ENCODE measurements at regions not wholly inside any gene's neighbourhood (a gene's known extent, or its start where the extent isn't known, plus 50 kb on each side); places are given as distances from the start of the nearest gene placed in this dataset.
"Not testable (repeated sequence)": the region's sequence is repeated elsewhere in the genome, so short reads cannot be mapped to it uniquely, and the experiment has no call there.

DNA sequence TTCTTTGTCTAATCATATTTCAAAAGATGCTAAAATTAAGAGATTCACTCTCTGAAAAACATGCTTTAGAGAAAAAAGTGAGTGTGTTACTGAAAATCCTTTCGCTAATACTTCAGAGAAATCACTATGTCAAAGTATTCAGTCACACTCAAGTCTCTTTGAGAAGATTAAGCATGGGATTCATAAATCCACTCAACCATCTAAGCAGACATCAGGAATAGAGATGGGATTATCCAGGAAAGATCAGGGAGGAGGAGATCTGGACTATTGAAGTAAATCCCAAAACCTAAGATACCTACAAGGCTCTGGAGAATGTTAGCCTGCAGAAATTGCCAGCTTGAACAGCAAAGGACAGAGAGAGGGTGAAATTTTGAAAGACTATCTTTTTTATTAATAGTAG, 317.2 kb upstream of the ACO1 start:
- H3K36me3 ChIP-seq (ENCODE audit: control insufficient read depth, insufficient read depth, low read length), result no peaks in the 10 kb centered on the region
- no peaks in the 10 kb centered on the region for H3K27me3 ChIP-seq (ENCODE audit: control insufficient read depth, insufficient read depth, low read length, poor library complexity, severe bottlenecking)
- H3K9me3 ChIP-seq (ENCODE audit: control insufficient read depth, low read length), result no peaks in the 10 kb centered on the region
- 100% methylated on average over 1 of the region's 1 CpG; no CpG with 5 or more reads in 1 of the 2 experiments for WGBS, 2 experiments
- H3K4me3 ChIP-seq (ENCODE audit: insufficient read depth, low read depth, low read length), result no peak overlapping the region
- H3K4me1 ChIP-seq (ENCODE audit: control insufficient read depth, insufficient read depth, low read length), result no peaks in the 10 kb centered on the region
- no peak overlapping the region for H3K27ac ChIP-seq (ENCODE audit: insufficient read depth, low read depth, low read length, poor library complexity, severe bottlenecking)

DNA sequence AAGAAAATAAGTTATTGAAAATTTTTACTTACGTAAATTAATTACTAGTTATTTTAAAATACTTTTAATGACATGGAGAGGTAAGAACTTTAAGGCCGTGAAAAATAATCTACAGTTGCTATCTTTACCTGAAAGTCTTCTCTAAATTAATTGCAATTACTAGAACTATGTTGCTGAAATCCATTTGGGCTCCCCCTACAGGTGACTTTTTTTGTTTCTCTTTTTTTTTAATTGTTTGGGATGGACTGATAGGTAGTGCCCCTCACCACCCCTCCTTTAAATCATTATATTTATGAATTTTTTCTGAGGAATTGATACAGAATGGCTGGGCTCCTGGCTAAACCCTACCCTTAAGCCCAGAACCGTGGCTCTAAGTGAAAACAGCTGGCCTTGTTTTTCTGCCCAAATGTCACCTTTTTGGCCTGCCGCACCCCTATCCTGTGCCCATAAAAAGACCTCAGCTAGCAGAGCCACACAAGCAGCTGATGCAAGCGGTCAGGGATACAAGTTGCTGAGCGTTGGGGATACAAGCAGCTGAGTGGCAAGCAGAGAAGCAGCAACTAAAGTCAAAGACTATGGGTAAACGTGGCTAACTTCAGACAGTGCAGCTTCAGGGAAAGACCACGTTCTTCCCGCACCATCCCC, 315.2 kb upstream of the ACO1 start:
- Histone ChIP-seq H3K36me3 (ENCODE audit: control insufficient read depth, insufficient read depth, low read length) (no peaks in the 10 kb centered on the region), H3K27ac (ENCODE audit: insufficient read depth, low read depth, low read length, poor library complexity, severe bottlenecking) (no peak overlapping the region), H3K27me3 (ENCODE audit: control insufficient read depth, insufficient read depth, low read length, poor library complexity, severe bottlenecking) (no peaks in the 10 kb centered on the region), H3K9me3 (ENCODE audit: control insufficient read depth, low read length) (no peaks in the 10 kb centered on the region), H3K4me3 (ENCODE audit: insufficient read depth, low read depth, low read length) (no peak overlapping the region), H3K4me1 (ENCODE audit: control insufficient read depth, insufficient read depth, low read length) (no peaks in the 10 kb centered on the region)
- WGBS, 2 experiments, result 78 to 79% methylated on average over 8 of the region's 9 CpGs

DNA sequence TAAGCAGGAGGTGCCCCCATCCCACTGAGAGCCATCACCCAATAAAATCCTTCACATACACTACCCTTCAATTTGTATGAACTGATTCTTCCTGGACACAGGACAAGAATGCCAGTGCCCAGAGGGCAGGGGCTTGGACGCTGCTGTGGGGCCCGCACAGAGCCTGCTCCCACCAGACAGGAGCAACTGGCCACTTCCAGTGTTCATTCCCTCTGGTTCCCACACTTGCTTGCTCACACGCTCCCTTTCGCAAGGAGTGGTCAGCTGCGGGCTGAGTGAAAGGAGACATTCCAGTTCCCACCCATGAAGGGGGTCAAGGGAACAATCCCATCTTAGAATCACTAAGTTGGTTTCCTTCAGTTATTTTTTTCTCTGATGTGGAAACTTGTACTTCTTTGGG, 314.5 kb upstream of the ACO1 start:
- 91 to 96% methylated on average over 5 of the region's 5 CpGs for WGBS, 2 experiments
- H3K27ac ChIP-seq (ENCODE audit: insufficient read depth, low read depth, low read length, poor library complexity, severe bottlenecking), result no peak overlapping the region
- no peaks in the 10 kb centered on the region for H3K36me3 ChIP-seq (ENCODE audit: control insufficient read depth, insufficient read depth, low read length)
- H3K27me3 ChIP-seq (ENCODE audit: control insufficient read depth, insufficient read depth, low read length, poor library complexity, severe bottlenecking), result no peaks in the 10 kb centered on the region
- no peaks in the 10 kb centered on the region for H3K9me3 ChIP-seq (ENCODE audit: control insufficient read depth, low read length)
- H3K4me3 ChIP-seq (ENCODE audit: insufficient read depth, low read depth, low read length), result no peak overlapping the region
- no peaks in the 10 kb centered on the region for H3K4me1 ChIP-seq (ENCODE audit: control insufficient read depth, insufficient read depth, low read length)

DNA sequence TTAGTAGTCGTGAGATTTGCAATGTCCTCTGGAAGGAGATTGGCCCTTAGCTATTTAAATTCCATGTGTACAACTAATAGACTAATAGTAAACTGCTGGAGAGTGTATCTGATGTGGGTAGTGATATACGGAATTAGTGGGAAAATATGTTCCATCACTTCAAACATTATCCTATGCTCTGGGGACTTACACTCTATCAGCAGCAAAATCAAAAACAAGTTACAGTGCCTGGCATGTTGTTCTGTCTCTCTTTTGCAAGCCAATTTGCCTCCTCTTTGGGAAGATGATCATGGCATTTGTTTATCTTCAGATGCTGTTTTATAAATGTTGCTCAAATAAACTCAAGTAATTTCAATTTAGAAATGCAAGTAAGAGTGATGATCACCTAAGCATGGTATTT, 311.9 kb upstream of the ACO1 start:
- H3K27ac ChIP-seq (ENCODE audit: insufficient read depth, low read depth, low read length, poor library complexity, severe bottlenecking), result no peak overlapping the region
- 60 to 85% methylated on average over 1 to 2 of the region's 2 CpGs for WGBS, 2 experiments
- no peaks in the 10 kb centered on the region for H3K36me3 ChIP-seq (ENCODE audit: control insufficient read depth, insufficient read depth, low read length)
- H3K4me3 ChIP-seq (ENCODE audit: insufficient read depth, low read depth, low read length), result no peak overlapping the region
- H3K9me3 ChIP-seq (ENCODE audit: control insufficient read depth, low read length), result no peaks in the 10 kb centered on the region
- H3K4me1 ChIP-seq (ENCODE audit: control insufficient read depth, insufficient read depth, low read length), result no peaks in the 10 kb centered on the region
- no peaks in the 10 kb centered on the region for H3K27me3 ChIP-seq (ENCODE audit: control insufficient read depth, insufficient read depth, low read length, poor library complexity, severe bottlenecking)

DNA sequence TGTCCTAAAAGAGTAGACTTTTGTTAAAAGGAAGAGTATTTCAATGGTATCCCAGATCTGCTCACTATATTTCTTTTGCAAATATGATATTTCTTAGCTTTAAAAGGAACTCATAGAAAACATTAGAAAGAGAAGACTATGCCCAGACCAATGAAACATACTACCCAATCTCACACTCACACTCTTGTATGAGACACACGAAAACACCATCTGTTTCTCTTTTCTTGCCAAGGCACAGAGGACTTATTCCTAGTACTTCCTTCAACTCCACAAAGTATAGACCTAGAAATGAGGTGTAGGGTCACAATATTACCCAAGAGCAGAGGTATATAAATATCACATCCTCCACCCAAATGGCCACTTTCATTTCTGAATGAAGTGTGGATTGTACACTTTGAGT, 292.4 kb upstream of the ACO1 start:
- Histone ChIP-seq H3K27me3 (ENCODE audit: control insufficient read depth, insufficient read depth, low read length, poor library complexity, severe bottlenecking) (no peaks in the 10 kb centered on the region), H3K4me3 (ENCODE audit: insufficient read depth, low read depth, low read length) (no peak overlapping the region), H3K36me3 (ENCODE audit: control insufficient read depth, insufficient read depth, low read length) (no peaks in the 10 kb centered on the region), H3K27ac (ENCODE audit: insufficient read depth, low read depth, low read length, poor library complexity, severe bottlenecking) (no peak overlapping the region), H3K4me1 (ENCODE audit: control insufficient read depth, insufficient read depth, low read length) (no peaks in the 10 kb centered on the region), H3K9me3 (ENCODE audit: control insufficient read depth, low read length) (no peaks in the 10 kb centered on the region)
- 82 to 92% methylated on average over 1 of the region's 1 CpG for WGBS, 2 experiments

DNA sequence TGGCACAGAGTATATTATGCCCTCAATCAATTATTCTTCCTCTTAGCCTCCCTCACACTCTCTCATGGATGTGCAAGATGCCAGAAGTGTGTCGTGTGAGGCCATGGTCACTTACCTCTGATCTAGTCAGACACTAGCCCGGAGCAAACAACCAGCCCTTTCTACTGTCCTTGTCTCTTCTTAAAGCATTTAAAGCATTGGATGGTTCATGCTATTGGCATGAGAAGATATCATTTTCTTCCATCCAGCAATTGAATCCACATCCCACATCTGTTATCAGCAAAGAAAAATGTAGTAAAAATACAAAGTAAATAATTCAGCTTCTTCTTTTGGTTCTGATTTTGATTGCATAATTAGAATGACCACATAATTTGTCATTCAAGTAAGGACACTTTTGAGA, 267.2 kb upstream of the ACO1 start:
- no peak overlapping the region for H3K27ac ChIP-seq (ENCODE audit: insufficient read depth, low read depth, low read length, poor library complexity, severe bottlenecking)
- no peaks in the 10 kb centered on the region for H3K4me1 ChIP-seq (ENCODE audit: control insufficient read depth, insufficient read depth, low read length)
- no peaks in the 10 kb centered on the region for H3K27me3 ChIP-seq (ENCODE audit: control insufficient read depth, insufficient read depth, low read length, poor library complexity, severe bottlenecking)
- 86 to 95% methylated on average over 2 of the region's 2 CpGs for WGBS, 2 experiments
- no peaks in the 10 kb centered on the region for H3K9me3 ChIP-seq (ENCODE audit: control insufficient read depth, low read length)
- no peak overlapping the region for H3K4me3 ChIP-seq (ENCODE audit: insufficient read depth, low read depth, low read length)
- no peaks in the 10 kb centered on the region for H3K36me3 ChIP-seq (ENCODE audit: control insufficient read depth, insufficient read depth, low read length)

DNA sequence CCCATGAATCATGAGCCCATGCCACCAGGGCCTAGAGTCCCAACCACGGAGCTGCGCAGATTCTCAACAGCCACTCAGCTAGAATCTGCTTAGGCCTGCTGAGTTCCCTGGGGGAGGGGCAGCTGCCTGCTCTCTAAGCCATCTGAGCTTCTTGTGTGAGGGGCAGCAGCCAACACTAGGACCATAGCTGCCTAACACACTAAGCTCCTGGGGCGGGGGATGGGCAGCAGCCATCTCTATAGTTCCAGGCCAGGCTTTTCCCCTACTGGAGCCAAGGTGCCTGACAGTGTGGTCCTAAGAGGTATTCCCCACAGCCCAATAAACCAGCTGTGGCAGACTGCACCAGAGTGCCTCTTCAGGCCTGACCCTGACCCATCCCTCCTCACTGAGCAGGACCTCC, 255.9 kb upstream of the ACO1 start:
- Histone ChIP-seq H3K9me3 (ENCODE audit: control insufficient read depth, low read length) (no peaks in the 10 kb centered on the region), H3K36me3 (ENCODE audit: control insufficient read depth, insufficient read depth, low read length) (no peaks in the 10 kb centered on the region), H3K4me1 (ENCODE audit: control insufficient read depth, insufficient read depth, low read length) (no peaks in the 10 kb centered on the region), H3K27ac (ENCODE audit: insufficient read depth, low read depth, low read length, poor library complexity, severe bottlenecking) (no peak overlapping the region), H3K4me3 (ENCODE audit: insufficient read depth, low read depth, low read length) (no peak overlapping the region), H3K27me3 (ENCODE audit: control insufficient read depth, insufficient read depth, low read length, poor library complexity, severe bottlenecking) (no peaks in the 10 kb centered on the region)
- WGBS, 2 experiments, result 92 to 96% methylated on average over 3 of the region's 3 CpGs

DNA sequence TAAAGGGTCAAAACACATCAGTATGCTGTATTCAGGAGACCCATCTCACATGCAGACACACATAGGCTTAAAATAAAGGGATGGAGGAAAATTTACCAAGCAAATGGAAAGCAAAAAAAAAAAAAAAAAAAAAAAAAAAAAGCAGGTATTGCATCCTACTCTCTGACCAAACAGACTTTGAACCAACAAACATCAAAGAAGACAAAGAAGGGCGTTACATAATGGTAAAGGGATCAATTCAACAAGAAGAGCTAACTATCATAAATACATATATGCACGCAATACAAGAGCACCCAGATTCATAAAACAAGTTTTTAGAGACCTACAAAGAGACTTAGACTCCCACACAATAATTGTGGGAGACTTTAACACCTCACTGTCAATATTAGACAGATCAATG, 253.7 kb upstream of the ACO1 start:
- not testable (repeated sequence) for H3K4me1 ChIP-seq (ENCODE audit: control insufficient read depth, insufficient read depth, low read length); H3K27me3 ChIP-seq (ENCODE audit: control insufficient read depth, insufficient read depth, low read length, poor library complexity, severe bottlenecking); H3K27ac ChIP-seq (ENCODE audit: insufficient read depth, low read depth, low read length, poor library complexity, severe bottlenecking); H3K4me3 ChIP-seq (ENCODE audit: insufficient read depth, low read depth, low read length); H3K9me3 ChIP-seq (ENCODE audit: control insufficient read depth, low read length); H3K36me3 ChIP-seq (ENCODE audit: control insufficient read depth, insufficient read depth, low read length)
- 90 to 95% methylated on average over 2 of the region's 2 CpGs for WGBS, 2 experiments

DNA sequence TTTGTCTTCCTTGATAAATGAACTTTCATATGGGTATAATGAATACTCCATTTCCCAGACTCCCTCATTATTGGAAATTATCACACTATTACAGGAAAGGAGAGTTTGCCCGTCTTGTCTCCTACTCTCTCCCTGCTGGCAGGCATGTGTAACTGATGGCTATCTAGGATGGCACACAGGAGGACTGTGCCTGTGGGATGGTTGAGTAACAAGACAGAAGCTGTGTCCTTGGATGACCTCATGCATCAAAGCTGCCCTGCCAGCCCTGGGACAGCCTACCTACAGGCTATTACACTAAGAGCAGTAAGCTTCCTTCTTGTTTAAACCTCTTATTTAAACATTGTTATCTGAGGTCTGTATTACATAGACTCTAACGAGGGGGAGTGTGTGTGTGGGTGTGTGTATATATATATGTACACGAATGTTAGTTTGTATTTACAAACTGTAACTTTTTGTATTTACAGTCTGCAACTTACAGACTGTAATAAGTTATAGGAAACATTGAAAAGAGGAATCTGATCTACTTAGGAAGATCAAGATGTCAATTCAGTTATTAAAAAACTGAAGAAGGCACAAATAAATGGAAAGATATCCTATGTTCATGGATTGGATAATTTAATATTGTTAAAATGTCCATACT, 247.6 kb upstream of the ACO1 start:
- Histone ChIP-seq H3K27me3 (ENCODE audit: control insufficient read depth, insufficient read depth, low read length, poor library complexity, severe bottlenecking) (no peaks in the 10 kb centered on the region), H3K9me3 (ENCODE audit: control insufficient read depth, low read length) (no peaks in the 10 kb centered on the region), H3K4me3 (ENCODE audit: insufficient read depth, low read depth, low read length) (no peak overlapping the region), H3K36me3 (ENCODE audit: control insufficient read depth, insufficient read depth, low read length) (no peaks in the 10 kb centered on the region), H3K27ac (ENCODE audit: insufficient read depth, low read depth, low read length, poor library complexity, severe bottlenecking) (no peak overlapping the region), H3K4me1 (ENCODE audit: control insufficient read depth, insufficient read depth, low read length) (no peaks in the 10 kb centered on the region)
- 89% methylated on average over 3 of the region's 3 CpGs; no CpG with 5 or more reads in 1 of the 2 experiments for WGBS, 2 experiments

DNA sequence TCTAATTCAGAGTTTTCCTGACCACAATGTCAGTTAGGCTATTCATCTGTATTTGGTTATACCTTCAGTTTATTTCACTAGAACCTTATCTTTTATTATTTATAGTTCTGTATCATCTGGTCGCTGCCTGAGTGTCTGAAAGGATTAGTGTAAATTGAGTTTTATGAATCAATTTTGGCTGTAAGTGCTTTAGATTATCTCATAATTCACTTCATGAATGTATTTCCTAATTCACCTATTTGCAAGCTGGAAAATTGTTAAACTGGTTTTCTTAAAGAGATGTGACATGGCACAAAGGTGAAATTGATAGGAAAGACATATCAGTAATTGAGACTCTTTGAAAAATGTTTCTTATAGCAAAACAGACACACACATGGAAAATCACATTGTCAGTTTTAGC, 242.4 kb upstream of the ACO1 start:
- Histone ChIP-seq H3K9me3 (ENCODE audit: control insufficient read depth, low read length) (no peaks in the 10 kb centered on the region), H3K36me3 (ENCODE audit: control insufficient read depth, insufficient read depth, low read length) (no peaks in the 10 kb centered on the region), H3K4me3 (ENCODE audit: insufficient read depth, low read depth, low read length) (no peak overlapping the region), H3K27me3 (ENCODE audit: control insufficient read depth, insufficient read depth, low read length, poor library complexity, severe bottlenecking) (no peaks in the 10 kb centered on the region), H3K4me1 (ENCODE audit: control insufficient read depth, insufficient read depth, low read length) (no peaks in the 10 kb centered on the region), H3K27ac (ENCODE audit: insufficient read depth, low read depth, low read length, poor library complexity, severe bottlenecking) (no peak overlapping the region)
- no CpG with 5 or more reads among the region's 1 CpG for WGBS, 2 experiments

Measured in ectodermal cell (in vitro differentiated cells).